Kidney (tissue), 13 donors: ENCODE measurements at regions not wholly inside any gene's neighbourhood (a gene's known extent, or its start where the extent isn't known, plus 50 kb on each side); places are given as distances from the start of the nearest gene placed in this dataset.

Experiments used
- DNase-seq, 5 donors: peaks; one replicate each; pipeline ENCODE4 v3.0.0-alpha.2; 2013 to 2020
- FAIRE-seq: peaks from 2 replicates; lab custom pipeline; 2012; peaks lifted over from hg19 to GRCh38; lab: Jason Lieb, UNC
- H3K27ac ChIP-seq, 2 donors: one replicate each; pipeline ENCODE4 v1.7.0; 2013; ENCODE audit warnings: low read depth in 2 of 2, low read length in 2 of 2, inconsistent platforms in 1 of 2
- H3K27me3 ChIP-seq: one replicate; pipeline ENCODE4 v1.7.1; 2013; ENCODE audit warnings: low read length, inconsistent platforms; ENCODE audit not compliant: control insufficient read depth, insufficient read depth
- H3K36me3 ChIP-seq, 3 donors: one replicate each; pipeline versions ENCODE4 v1.7.0 to v1.7.1; 2013; ENCODE audit warnings: low read length in 3 of 3, control low read depth in 1 of 3, inconsistent platforms in 1 of 3; ENCODE audit not compliant: insufficient read depth in 3 of 3, control insufficient read depth in 2 of 3
- H3K4me1 ChIP-seq, 3 donors: one replicate each; pipeline versions ENCODE4 v1.7.0 to v1.7.1; 2013; ENCODE audit warnings: low read length in 3 of 3, inconsistent platforms in 1 of 3, low read depth in 1 of 3; ENCODE audit not compliant: control insufficient read depth in 2 of 3, insufficient read depth in 2 of 3
- H3K4me3 ChIP-seq, 3 donors: one replicate each; pipeline versions ENCODE4 v1.7.0 to v1.8.1; 2013; ENCODE audit warnings: low read length in 3 of 3, control low read depth in 1 of 3, inconsistent platforms in 1 of 3
- H3K9ac ChIP-seq, 3 donors: one replicate each; pipeline versions ENCODE4 v1.7.0 to v1.7.1; 2013; ENCODE audit warnings: low read length in 3 of 3, control low read depth in 1 of 3, inconsistent platforms in 1 of 3
- H3K9me3 ChIP-seq, 3 donors: one replicate each; pipeline versions ENCODE4 v1.7.0 to v1.7.1; 2013; ENCODE audit warnings: low read length in 3 of 3, control low read depth in 1 of 3, inconsistent platforms in 1 of 3; ENCODE audit not compliant: control insufficient read depth in 2 of 3, insufficient read depth in 1 of 3
- intact Hi-C: fragments of 100-400 bp; cut with DNase I; formaldehyde crosslinking; loops from one replicate; pipeline ENCODE4 v1.11.1; 2022
- TF ChIP-seq, protein P1 (sequence below): IDR thresholded peaks from 3 replicates; pipeline ENCODE4 v1.5.1; 2012; ENCODE audit warnings: mild to moderate bottlenecking, moderate library complexity, borderline replicate concordance; ENCODE audit not compliant: insufficient read depth; ENCODE audit errors: extremely low read depth
- donor health status: control.
- donor health status: control.
- donor health status: control.
- donor health status: control.
- donor health status: control.
- donor health status: DM: yes; HTN: yes; CAD: no.
- donor health status: Normal renal cell carcinoma (clear cell type).

DNA sequence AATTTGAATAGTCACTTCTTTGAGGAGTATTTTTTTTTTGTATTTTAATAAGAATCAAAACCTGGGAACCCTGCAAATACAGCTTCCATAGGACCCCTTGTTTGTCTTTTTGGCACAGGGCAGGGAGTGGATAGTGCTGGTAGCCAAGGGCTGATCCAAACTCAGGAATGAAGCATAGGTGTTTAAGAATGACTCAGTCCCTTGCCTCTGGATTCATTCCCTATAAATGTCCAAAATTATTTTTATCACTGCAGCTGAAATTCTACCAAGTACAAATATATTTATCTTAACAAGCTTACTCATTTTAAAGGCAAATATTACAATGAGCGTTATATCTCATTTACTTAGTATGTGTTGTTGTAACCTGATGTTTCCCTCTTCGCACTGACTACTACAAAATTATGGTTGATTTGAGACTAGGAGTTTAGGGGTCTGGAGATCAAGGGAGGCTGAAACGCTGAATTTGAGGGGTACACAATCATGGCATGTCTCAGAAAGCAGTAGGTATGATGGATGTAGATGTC is 278.6 kb upstream of the LYPLAL1 start:
- Histone ChIP-seq H3K36me3 (no peaks in the 10 kb centered on the region), H3K9me3 (no peaks in the 10 kb centered on the region), H3K4me1 (no peaks in the 10 kb centered on the region), H3K27ac (no peak overlapping the region), H3K27me3 (no peaks in the 10 kb centered on the region), H3K9ac (no peak overlapping the region), H3K4me3 (no peak overlapping the region)
- no peak for FAIRE-seq
- DNase-seq = no peak
- intact Hi-C loops = no loop called here
- TF ChIP-seq, protein P1, sequence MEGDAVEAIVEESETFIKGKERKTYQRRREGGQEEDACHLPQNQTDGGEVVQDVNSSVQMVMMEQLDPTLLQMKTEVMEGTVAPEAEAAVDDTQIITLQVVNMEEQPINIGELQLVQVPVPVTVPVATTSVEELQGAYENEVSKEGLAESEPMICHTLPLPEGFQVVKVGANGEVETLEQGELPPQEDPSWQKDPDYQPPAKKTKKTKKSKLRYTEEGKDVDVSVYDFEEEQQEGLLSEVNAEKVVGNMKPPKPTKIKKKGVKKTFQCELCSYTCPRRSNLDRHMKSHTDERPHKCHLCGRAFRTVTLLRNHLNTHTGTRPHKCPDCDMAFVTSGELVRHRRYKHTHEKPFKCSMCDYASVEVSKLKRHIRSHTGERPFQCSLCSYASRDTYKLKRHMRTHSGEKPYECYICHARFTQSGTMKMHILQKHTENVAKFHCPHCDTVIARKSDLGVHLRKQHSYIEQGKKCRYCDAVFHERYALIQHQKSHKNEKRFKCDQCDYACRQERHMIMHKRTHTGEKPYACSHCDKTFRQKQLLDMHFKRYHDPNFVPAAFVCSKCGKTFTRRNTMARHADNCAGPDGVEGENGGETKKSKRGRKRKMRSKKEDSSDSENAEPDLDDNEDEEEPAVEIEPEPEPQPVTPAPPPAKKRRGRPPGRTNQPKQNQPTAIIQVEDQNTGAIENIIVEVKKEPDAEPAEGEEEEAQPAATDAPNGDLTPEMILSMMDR = no peak

DNA sequence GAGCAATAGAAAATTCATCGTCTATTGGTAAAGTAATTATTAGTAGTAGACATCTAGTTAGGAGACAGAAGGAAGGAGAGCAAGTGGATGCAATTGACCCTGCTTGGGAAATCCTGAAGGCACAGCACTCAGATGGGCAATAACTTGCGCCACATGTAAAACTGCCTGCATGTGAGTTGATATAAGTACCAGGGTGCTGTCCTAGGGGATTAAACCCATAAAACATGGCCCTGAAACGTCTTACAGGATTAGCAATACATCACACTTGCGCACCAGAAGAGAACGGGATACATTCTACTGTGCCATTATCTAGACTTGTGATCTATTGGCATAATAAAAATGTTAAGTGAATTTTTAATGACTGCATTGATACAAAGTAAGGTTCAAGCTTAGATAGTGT is 277.5 kb upstream of the LYPLAL1 start:
- Histone ChIP-seq H3K9me3 (no peaks in the 10 kb centered on the region), H3K4me1 (no peaks in the 10 kb centered on the region), H3K27ac (no peak overlapping the region), H3K9ac (no peak overlapping the region), H3K36me3 (no peaks in the 10 kb centered on the region), H3K27me3 (no peaks in the 10 kb centered on the region), H3K4me3 (no peak overlapping the region)
- FAIRE-seq (no peak), DNase-seq (no peak)
- intact Hi-C loops = no loop called here
- TF ChIP-seq, protein P1 = no peak

DNA sequence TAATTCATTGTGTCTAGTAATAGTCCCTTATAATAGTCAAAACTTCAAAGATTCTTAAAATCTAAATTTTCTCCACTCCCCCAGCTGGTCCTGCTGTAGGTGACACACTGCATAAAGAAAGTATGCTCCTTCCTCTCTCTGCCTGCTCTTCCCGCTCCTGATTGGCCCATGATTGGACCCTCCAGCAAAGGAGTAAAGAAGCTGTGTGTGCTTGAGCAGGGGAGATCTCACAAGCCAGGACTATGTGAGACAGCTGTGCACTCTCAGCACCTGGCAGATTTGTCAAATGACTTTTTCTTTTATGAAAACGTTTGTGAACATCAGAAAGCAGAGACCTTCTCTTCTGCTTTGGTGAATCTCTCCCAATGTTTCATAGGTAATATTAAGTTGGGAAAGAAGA is 274.8 kb upstream of the LYPLAL1 start:
- intact Hi-C loops = no loop called here
- no peak overlapping the region for H3K9ac ChIP-seq
- TF ChIP-seq, protein P1 = no peak
- no peak overlapping the region for H3K4me3 ChIP-seq
- H3K27ac ChIP-seq = no peak overlapping the region
- FAIRE-seq (no peak), DNase-seq (no peak)
- H3K27me3 ChIP-seq = no peaks in the 10 kb centered on the region
- no peaks in the 10 kb centered on the region for H3K4me1 ChIP-seq
- H3K36me3 ChIP-seq = no peaks in the 10 kb centered on the region
- H3K9me3 ChIP-seq = no peaks in the 10 kb centered on the region

DNA sequence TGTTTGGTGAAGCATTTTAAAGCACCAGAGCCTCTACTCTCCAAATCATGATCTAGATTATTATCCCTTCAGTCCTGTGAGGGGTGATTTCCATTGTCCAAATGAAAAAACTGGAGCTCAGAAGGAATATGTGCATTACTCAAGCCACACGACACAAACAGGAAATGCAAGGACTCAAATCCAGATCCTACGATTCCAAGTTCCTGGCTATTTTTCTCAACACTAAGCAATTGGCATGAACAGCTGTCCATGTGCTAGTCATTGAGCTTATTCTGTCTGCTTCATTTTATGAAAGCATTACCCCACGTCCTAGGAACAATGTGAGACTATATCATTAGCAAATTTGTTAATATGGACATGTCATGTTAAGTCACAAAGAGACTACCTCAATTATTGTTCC is 273.1 kb upstream of the LYPLAL1 start:
- FAIRE-seq (no peak), DNase-seq (no peak)
- TF ChIP-seq, protein P1 = no peak
- no peak overlapping the region for H3K9ac ChIP-seq
- H3K4me1 ChIP-seq = no peaks in the 10 kb centered on the region
- H3K27me3 ChIP-seq = no peaks in the 10 kb centered on the region
- intact Hi-C loops = no loop called here
- no peak overlapping the region for H3K4me3 ChIP-seq
- no peaks in the 10 kb centered on the region for H3K9me3 ChIP-seq
- no peak overlapping the region for H3K27ac ChIP-seq
- no peaks in the 10 kb centered on the region for H3K36me3 ChIP-seq
